K562 (cell line): ENCODE measurements at regions not wholly inside any gene's neighbourhood (a gene's known extent, or its start where the extent isn't known, plus 50 kb on each side); places are given as distances from the start of the nearest gene placed in this dataset.

Experiments used
- ATAC-seq: fragments of 200-7000 bp; cut with Tn5 transposase; 3 replicates; pipeline ENCODE4 v1.9.1; 2020; ENCODE audit warnings: moderate library complexity
- BruUV-seq: library from RNA; stranded (reverse); fragments of 400-500 nt; replicated peaks from 2 replicates; lab custom pipeline; 2021; lab: Mats Ljungman, UMichigan
- CTCF ChIA-PET: fragments of 300-600 bp; formaldehyde crosslinking; extraction: SDS; loops from one replicate; lab custom pipeline; 2021; ENCODE audit warnings: low intra/inter-chr PET ratio; lab: Yijun Ruan, JAX
- POLR2A ChIA-PET: fragments of 300-600, 350-650 bp; sonication (Branson Sonifier 250); formaldehyde crosslinking; extraction: SDS; loops from one replicate; lab custom pipeline; 2021; ENCODE audit warnings: antibody characterized with exemption, inconsistent platforms; lab: Yijun Ruan, JAX
- DNase-seq, 4 experiments: peaks; one replicate each; pipeline versions ENCODE4 v3.0.0 to v3.0.0-alpha.2; 2011 to 2018; ENCODE audit warnings: low spot score in 3 of 4, mixed read lengths in 3 of 4; ENCODE audit errors: extremely low read depth in 1 of 4
- FAIRE-seq: peaks from 2 replicates; lab custom pipeline; 2011; peaks lifted over from hg19 to GRCh38; lab: Jason Lieb, UNC
- H2AFZ ChIP-seq: 2 replicates; pipeline ENCODE4 v1.6.0; 2011; ENCODE audit warnings: low read depth, low read length, control low read depth, inconsistent platforms
- H3K27ac ChIP-seq: fragments of 200-600 bp; 3 replicates; pipeline ENCODE4 v1.8.0; 2011; ENCODE audit warnings: low read depth, mild to moderate bottlenecking, control low read depth, inconsistent platforms, low read length, moderate library complexity, mixed read lengths; ENCODE audit errors: extremely low read depth
- H3K27me3 ChIP-seq, 2 experiments: fragments of 300-600 bp in 1 of 2; 2 replicates in 1 of 2; 3 replicates in 1 of 2; pipeline versions ENCODE4 v1.6.0 to v1.8.0; 2011; ENCODE audit warnings: inconsistent platforms in 2 of 2, low read length in 2 of 2, mild to moderate bottlenecking in 1 of 2, mixed read lengths in 1 of 2, moderate library complexity in 1 of 2; ENCODE audit not compliant: control insufficient read depth in 2 of 2, insufficient read depth in 2 of 2
- H3K36me3 ChIP-seq: fragments of 300-600 bp; 3 replicates; pipeline ENCODE4 v1.8.0; 2011; ENCODE audit warnings: mild to moderate bottlenecking, low read length, inconsistent platforms; ENCODE audit not compliant: control insufficient read depth, insufficient read depth
- H3K4me1 ChIP-seq, 2 experiments: fragments of 200-600 bp in 1 of 2; replicated peaks in 1 of 2; 2 replicates in 1 of 2; 3 replicates in 1 of 2; pipeline versions ENCODE4 v1.5.1 to v1.8.0; 2011; ENCODE audit warnings: inconsistent platforms in 2 of 2, low read length in 2 of 2, mild to moderate bottlenecking in 1 of 2, mixed read lengths in 1 of 2, moderate library complexity in 1 of 2; ENCODE audit not compliant: control insufficient read depth in 2 of 2, insufficient read depth in 2 of 2
- H3K4me2 ChIP-seq: 2 replicates; pipeline ENCODE4 v1.6.1; 2011; ENCODE audit warnings: low read length, control low read depth, inconsistent platforms, mixed read lengths; ENCODE audit not compliant: insufficient read depth
- H3K4me3 ChIP-seq: fragments of 200-600 bp; sonication (generic), shearing (Covaris generic); 2 replicates; pipeline ENCODE4 v1.5.1; 2016; ENCODE audit warnings: control low read depth, inconsistent platforms
- H3K79me2 ChIP-seq: fragments of 200-600 bp; 3 replicates; pipeline ENCODE4 v1.8.0; 2011; ENCODE audit warnings: low read length, inconsistent platforms; ENCODE audit not compliant: control insufficient read depth, insufficient read depth
- H3K9ac ChIP-seq, 2 experiments: 2 replicates each; pipeline versions ENCODE4 v1.6.0 to v1.6.1; 2011; ENCODE audit warnings: low read depth in 2 of 2, low read length in 2 of 2, control low read depth in 1 of 2, inconsistent platforms in 1 of 2, mild to moderate bottlenecking in 1 of 2, mixed read lengths in 1 of 2; ENCODE audit not compliant: insufficient read depth in 1 of 2
- H3K9me1 ChIP-seq: one replicate; pipeline ENCODE4 v1.6.0; 2011; ENCODE audit warnings: inconsistent platforms, mild to moderate bottlenecking, low read length, moderate library complexity; ENCODE audit not compliant: control insufficient read depth, insufficient read depth
- H3K9me3 ChIP-seq: replicated peaks from 2 replicates; pipeline ENCODE4 v1.5.1; 2011; ENCODE audit warnings: low read depth, low read length, inconsistent platforms; ENCODE audit not compliant: control insufficient read depth, insufficient read depth
- H4K20me1 ChIP-seq: replicated peaks from 2 replicates; pipeline ENCODE4 v1.6.1; 2011; ENCODE audit warnings: low read length, inconsistent platforms, mixed read lengths; ENCODE audit not compliant: control insufficient read depth, insufficient read depth
- CBX1 ChIP-seq: sonication (generic); IDR thresholded peaks from 2 replicates; pipeline ENCODE4 v1.6.1; 2016; ENCODE audit warnings: antibody characterized with exemption, low read depth, mild to moderate bottlenecking
- IRF1 ChIP-seq: sonication (generic); formaldehyde crosslinking; IDR thresholded peaks from 2 replicates; pipeline ENCODE4 v1.8.0; 2022; ENCODE audit warnings: missing genetic modification reagents, mild to moderate bottlenecking, borderline replicate concordance
- IRF9 ChIP-seq: fragments of 450-650 bp; IDR thresholded peaks from 2 replicates; pipeline ENCODE4 v1.6.1; 2016; ENCODE audit warnings: missing biosample characterization, missing genetic modification characterization
- ZC3H8 ChIP-seq: fragments of 450-650 bp; IDR thresholded peaks from 2 replicates; pipeline ENCODE4 v1.6.1; 2017
- ZNF444 ChIP-seq: fragments of 250-450 bp; sonication (Bioruptor Pico); IDR thresholded peaks from 2 replicates; pipeline ENCODE4 v1.4.0; 2020; ENCODE audit warnings: mild to moderate bottlenecking, moderate library complexity
- WGBS: fragments of 100-300 bp; shearing (Covaris generic); methylation state at CpG from one replicate; pipeline ENCODE4 v1.1.6; 2016; ENCODE audit warnings: low coverage, mixed read lengths; ENCODE audit not compliant: insufficient coverage; ENCODE audit errors: missing lambda C conversion rate; 5-methylcytosine and 5-hydroxymethylcytosine counted together
- in situ Hi-C: fragments of 300-500 bp; cut with MboI; formaldehyde crosslinking; loops from 4 replicates; pipeline ENCODE4 v1.15.0; 2018; ENCODE audit warnings: inconsistent platforms, mixed read lengths
- intact Hi-C: fragments of 100-400 bp; cut with micrococcal nuclease; formaldehyde crosslinking; loops from 2 replicates; pipeline ENCODE4 v1.14.2; 2022

- in situ Hi-C loops, result no loop called here
- Histone ChIP-seq H3K4me2 (no peak overlapping the region), H4K20me1 (no peaks in the 10 kb centered on the region), H3K79me2 (no peaks in the 10 kb centered on the region), H3K9me1 (no peaks in the 10 kb centered on the region), H3K9me3 (no peaks in the 10 kb centered on the region; the same call in 1 of the 2 replicates), H3K4me3 (no peak overlapping the region), H3K27me3 (no peaks in the 10 kb centered on the region), H3K36me3 (no peaks in the 10 kb centered on the region), H3K27ac (no peak overlapping the region), H2AFZ (no peak overlapping the region)
- 2% methylated on average over 10 of the region's 10 CpGs for WGBS
- intact Hi-C loops, result no loop called here
- ATAC-seq, result no peak
- no peak for DNase-seq
- no peak for FAIRE-seq
- no peak for TF ChIP-seq ZNF444 (CRISPR knock-in tag)
- TF ChIP-seq, all 486 proteins: peak for 0
- ChIA-PET CTCF (no interaction called here), POLR2A (no interaction called here)
- no TSS peak for BruUV-seq
- no peaks in the 10 kb centered on the region for H3K4me1 ChIP-seq
- no peak overlapping the region for H3K9ac ChIP-seq
Measured at GRCh38 chr9:106287091-106287631, 575.8 kb upstream of the ZNF462 start.

- Histone ChIP-seq H3K9ac (no peak overlapping the region), H3K4me1 (no peaks in the 10 kb centered on the region), H3K27ac (no peak overlapping the region), H3K79me2 (no peaks in the 10 kb centered on the region), H3K36me3 (no peaks in the 10 kb centered on the region), H4K20me1 (no peaks in the 10 kb centered on the region), H2AFZ (no peak overlapping the region), H3K27me3 (no peaks in the 10 kb centered on the region), H3K9me1 (no peaks in the 10 kb centered on the region), H3K9me3 (no peaks in the 10 kb centered on the region; the same call in 1 of the 2 replicates), H3K4me3 (no peak overlapping the region), H3K4me2 (no peak overlapping the region)
- DNase-seq, result no peak
- 0% methylated on average over 9 of the region's 9 CpGs for WGBS
- no TSS peak for BruUV-seq
- no peak for ATAC-seq
- CTCF ChIA-PET, result no interaction called here
- FAIRE-seq, result no peak
- intact Hi-C loops, result no loop called here
- TF ChIP-seq IRF1 (CRISPR knock-in tag), result no peak
- no peak for TF ChIP-seq ZC3H8
- TF ChIP-seq CBX1, result no peak
- TF ChIP-seq IRF9 (tag), result no peak
- in situ Hi-C loops, result no loop called here
- POLR2A ChIA-PET, result no interaction called here
Measured at GRCh38 chr9:106287731-106288130, 575.2 kb upstream of the ZNF462 start.
